SIG-M5 treated with dmso at 0.1 percent for 504 hours (cell line): ENCODE measurements at regions not wholly inside any gene's neighbourhood (a gene's known extent, or its start where the extent isn't known, plus 50 kb on each side); places are given as distances from the start of the nearest gene placed in this dataset.

Experiments used
- DNase-seq: peaks from one replicate; lab custom pipeline; 2025; ENCODE audit not compliant: unreplicated experiment; lab: John Stamatoyannopoulos, UW

GRCh38 chrX:13266641-13267345 lies 53.1 kb downstream of the ATXN3L start:
- DNase-seq: no peak

GRCh38 chrX:13265549-13266132 lies 54.2 kb downstream of the ATXN3L start:
- DNase-seq: no peak

GRCh38 chrX:13265111-13265510 lies 54.7 kb downstream of the ATXN3L start:
- DNase-seq: no peak

- no peak for DNase-seq
Observed at GRCh38 chrX:13263560-13264251, 56.1 kb downstream of the ATXN3L start.

GRCh38 chrX:13261348-13261747 lies 58.5 kb downstream of the ATXN3L start:
- DNase-seq: no peak

GRCh38 chrX:13260598-13260997 lies 59.3 kb downstream of the ATXN3L start:
- DNase-seq: no peak

GRCh38 chrX:13258725-13259124 lies 61.1 kb downstream of the ATXN3L start:
- DNase-seq: no peak

GRCh38 chrX:13258052-13258444 lies 61.8 kb downstream of the ATXN3L start:
- no peak for DNase-seq

- DNase-seq: no peak
Observed at GRCh38 chrX:13257223-13258051, 62.4 kb downstream of the ATXN3L start.

GRCh38 chrX:13256603-13257002 lies 63.2 kb downstream of the ATXN3L start:
- no peak for DNase-seq

GRCh38 chrX:13254870-13255269 lies 65.0 kb downstream of the ATXN3L start:
- no peak for DNase-seq

- peak; percentile 46 for DNase-seq
Observed at GRCh38 chrX:13254076-13254785, 65.6 kb downstream of the ATXN3L start.

GRCh38 chrX:13253223-13253622 lies 66.6 kb downstream of the ATXN3L start:
- no peak for DNase-seq

GRCh38 chrX:13252726-13253125 lies 67.1 kb downstream of the ATXN3L start:
- DNase-seq: no peak

- DNase-seq: peak; percentile 63
Observed at GRCh38 chrX:13250826-13251580, 68.8 kb downstream of the ATXN3L start.

GRCh38 chrX:13248867-13249486 lies 70.9 kb downstream of the ATXN3L start:
- no peak for DNase-seq

GRCh38 chrX:13239272-13239671 lies 80.6 kb downstream of the ATXN3L start:
- no peak for DNase-seq

GRCh38 chrX:13235930-13236329 lies 83.9 kb downstream of the ATXN3L start:
- DNase-seq: no peak

GRCh38 chrX:13232484-13232883 lies 87.4 kb downstream of the ATXN3L start:
- DNase-seq: no peak

GRCh38 chrX:13226214-13226613 lies 93.6 kb downstream of the ATXN3L start:
- no peak for DNase-seq
